ENCODE measurements at regions not wholly inside any gene's neighbourhood (a gene's known extent, or its start where the extent isn't known, plus 50 kb on each side); places are given as distances from the start of the nearest gene placed in this dataset.

GRCh38 chr4:13240066-13240465 is 244.1 kb downstream of the RAB28 start:
- TF ChIP-seq EP300 (IDR thresholded peaks at IDR 0.05) (no peak), CTCF (IDR thresholded peaks at IDR 0.05) (no peak), POLR2AphosphoS5 (IDR thresholded peaks at IDR 0.05) (no peak), POLR2A (IDR thresholded peaks at IDR 0.05) (no peak)
